Activated B cell treated with CpG ODN at 0.5 μM for 24 hours (primary cell): ENCODE measurements at regions not wholly inside any gene's neighbourhood (a gene's known extent, or its start where the extent isn't known, plus 50 kb on each side); places are given as distances from the start of the nearest gene placed in this dataset.

ENCODE experiments used
- ATAC-seq: fragments of 200-7000 bp; cut with Tn5 transposase; one replicate; pipeline ENCODE4 v1.10.0; 2021; ENCODE audit warnings: low read depth, mild to moderate bottlenecking, moderate library complexity
- CTCF ChIA-PET: fragments of 350-600 bp; sonication (Branson Sonifier 250); formaldehyde crosslinking; loops from one replicate; lab custom pipeline; 2021; ENCODE audit warnings: antibody characterized with exemption; lab: Charles Lee
- POLR2A ChIA-PET: fragments of 350-600 bp; sonication (Branson Sonifier 250); formaldehyde crosslinking; loops from one replicate; lab custom pipeline; 2021; ENCODE audit warnings: antibody characterized with exemption; lab: Charles Lee
- DNase-seq: peaks from one replicate; pipeline ENCODE4 v3.0.0; 2022
- H3K27ac Mint-ChIP-seq: one replicate; pipeline ENCODE4 v1.8.0; 2020; ENCODE audit warnings: mixed read lengths
- H3K27me3 Mint-ChIP-seq: one replicate; pipeline ENCODE4 v1.8.0; 2021; ENCODE audit warnings: mixed read lengths
- H3K36me3 Mint-ChIP-seq: one replicate; pipeline ENCODE4 v1.8.0; 2021; ENCODE audit warnings: low read depth, mixed read lengths
- H3K4me1 Mint-ChIP-seq: one replicate; pipeline ENCODE4 v1.8.0; 2021; ENCODE audit warnings: mixed read lengths
- H3K4me3 Mint-ChIP-seq: one replicate; pipeline ENCODE4 v1.8.0; 2020; ENCODE audit warnings: mild to moderate bottlenecking, mixed read lengths
- H3K9me3 Mint-ChIP-seq: one replicate; pipeline ENCODE4 v1.8.0; 2020; ENCODE audit warnings: mixed read lengths
- intact Hi-C: fragments of 100-400 bp; cut with micrococcal nuclease; formaldehyde crosslinking; loops from one replicate; pipeline ENCODE4 v1.15.1; 2024
- TF ChIP-seq, protein P1 (sequence below): fragments of 200-600 bp; IDR thresholded peaks from one replicate; pipeline ENCODE4 v1.8.0; 2022; ENCODE audit warnings: antibody characterized with exemption, mild to moderate bottlenecking

DNA sequence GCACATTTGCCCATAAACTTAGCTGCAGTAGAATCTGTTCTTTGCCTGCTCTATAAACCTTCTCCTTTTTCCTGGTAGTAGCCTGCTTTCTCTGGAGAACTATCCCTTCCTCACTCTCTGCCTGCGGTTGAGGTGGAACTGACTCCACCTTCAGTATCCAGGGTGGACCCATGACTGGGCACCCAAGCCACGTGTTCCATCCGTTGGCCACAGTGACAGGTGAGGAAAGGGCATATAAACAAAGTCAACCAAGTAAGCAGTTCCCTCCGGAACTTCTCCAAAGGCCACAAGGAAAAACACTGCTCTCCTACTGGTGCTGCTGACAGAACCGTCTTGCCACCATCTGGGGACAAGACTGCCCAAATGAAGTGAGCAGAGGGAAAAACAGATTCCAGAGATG, 218.8 kb downstream of the TFAP2A start:
- no peaks in the 10 kb centered on the region for H3K4me1 Mint-ChIP-seq
- intact Hi-C loops = no loop called here
- no peak for DNase-seq
- no peak for ATAC-seq
- ChIA-PET POLR2A (no interaction called here), CTCF (no interaction called here)
- H3K9me3 Mint-ChIP-seq = peaks cover 4% of the 10 kb centered on the region
- TF ChIP-seq, protein P1, sequence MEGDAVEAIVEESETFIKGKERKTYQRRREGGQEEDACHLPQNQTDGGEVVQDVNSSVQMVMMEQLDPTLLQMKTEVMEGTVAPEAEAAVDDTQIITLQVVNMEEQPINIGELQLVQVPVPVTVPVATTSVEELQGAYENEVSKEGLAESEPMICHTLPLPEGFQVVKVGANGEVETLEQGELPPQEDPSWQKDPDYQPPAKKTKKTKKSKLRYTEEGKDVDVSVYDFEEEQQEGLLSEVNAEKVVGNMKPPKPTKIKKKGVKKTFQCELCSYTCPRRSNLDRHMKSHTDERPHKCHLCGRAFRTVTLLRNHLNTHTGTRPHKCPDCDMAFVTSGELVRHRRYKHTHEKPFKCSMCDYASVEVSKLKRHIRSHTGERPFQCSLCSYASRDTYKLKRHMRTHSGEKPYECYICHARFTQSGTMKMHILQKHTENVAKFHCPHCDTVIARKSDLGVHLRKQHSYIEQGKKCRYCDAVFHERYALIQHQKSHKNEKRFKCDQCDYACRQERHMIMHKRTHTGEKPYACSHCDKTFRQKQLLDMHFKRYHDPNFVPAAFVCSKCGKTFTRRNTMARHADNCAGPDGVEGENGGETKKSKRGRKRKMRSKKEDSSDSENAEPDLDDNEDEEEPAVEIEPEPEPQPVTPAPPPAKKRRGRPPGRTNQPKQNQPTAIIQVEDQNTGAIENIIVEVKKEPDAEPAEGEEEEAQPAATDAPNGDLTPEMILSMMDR = no peak
- no peaks in the 10 kb centered on the region for H3K27me3 Mint-ChIP-seq
- no peaks in the 10 kb centered on the region for H3K36me3 Mint-ChIP-seq
- H3K27ac Mint-ChIP-seq = no peak overlapping the region
- no peak overlapping the region for H3K4me3 Mint-ChIP-seq

DNA sequence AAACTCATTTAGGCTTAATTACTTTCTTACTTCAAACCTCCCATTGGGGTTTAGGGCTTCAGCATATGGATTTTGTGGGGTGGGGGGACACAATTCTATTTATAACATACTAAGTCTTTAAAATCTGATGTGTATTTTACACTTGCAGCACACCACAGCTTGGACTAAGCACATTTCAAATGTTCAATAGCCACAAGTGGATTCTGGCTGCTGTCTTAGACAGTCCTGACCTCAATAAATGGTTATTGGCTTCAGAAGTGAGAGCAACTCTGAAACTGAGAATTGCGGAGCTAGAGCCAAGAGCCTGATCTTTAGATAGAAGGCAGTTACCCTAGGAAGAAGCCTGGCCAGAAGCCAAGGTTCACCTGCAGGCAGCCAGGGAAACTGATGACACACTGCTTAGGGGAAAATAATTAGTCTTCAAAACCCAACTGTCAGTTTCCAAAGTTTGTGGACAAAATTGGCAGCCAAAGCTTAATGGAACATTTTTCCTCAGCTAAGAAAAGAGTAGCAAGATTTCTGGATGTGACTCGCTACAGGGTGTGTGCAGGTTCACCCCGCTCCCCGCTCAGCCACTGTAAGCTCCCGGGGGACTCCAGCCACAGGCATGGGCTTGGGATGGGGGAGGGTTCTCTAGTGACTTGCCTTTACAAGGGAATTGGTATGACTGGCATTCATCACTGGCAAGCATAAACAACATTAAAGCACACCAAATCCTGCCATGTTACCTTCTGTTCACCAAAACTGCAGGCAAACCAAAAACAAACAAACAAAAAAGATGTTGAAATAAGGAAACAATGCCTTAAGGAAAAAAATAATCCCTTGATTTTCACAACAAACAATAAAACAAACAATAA, 219.8 kb downstream of the TFAP2A start:
- Mint-ChIP-seq H3K4me3 (no peak overlapping the region), H3K36me3 (no peaks in the 10 kb centered on the region), H3K27me3 (no peaks in the 10 kb centered on the region), H3K9me3 (no peaks in the 10 kb centered on the region), H3K4me1 (no peaks in the 10 kb centered on the region), H3K27ac (no peak overlapping the region)
- CTCF ChIA-PET = no interaction called here
- TF ChIP-seq, protein P1 = no peak
- intact Hi-C loops = no loop called here
- POLR2A ChIA-PET = no interaction called here
- DNase-seq (no peak), ATAC-seq (no peak)

DNA sequence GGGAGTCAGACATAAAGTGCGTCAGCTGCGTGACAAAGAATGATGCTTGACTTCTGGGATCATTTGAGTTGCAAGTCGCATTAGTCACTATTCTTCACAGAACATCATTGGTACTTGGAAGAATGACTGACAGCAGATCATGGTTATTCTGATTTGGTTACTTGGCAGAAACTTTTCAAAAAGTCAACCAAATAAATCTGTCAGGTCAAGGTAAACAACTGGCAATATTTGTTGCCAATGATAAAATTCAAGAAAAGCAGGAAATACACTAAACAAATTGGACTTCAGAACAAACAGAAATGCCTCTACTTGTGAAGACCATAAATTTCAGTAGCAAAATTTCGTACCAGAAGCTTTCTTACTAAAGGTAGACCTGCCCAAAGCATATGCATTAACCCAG, 221.6 kb downstream of the TFAP2A start:
- ATAC-seq = no peak
- no peak for DNase-seq
- no peaks in the 10 kb centered on the region for H3K4me1 Mint-ChIP-seq
- H3K4me3 Mint-ChIP-seq = no peak overlapping the region
- intact Hi-C loops = no loop called here
- H3K27ac Mint-ChIP-seq = no peak overlapping the region
- TF ChIP-seq, protein P1 = no peak
- no peaks in the 10 kb centered on the region for H3K27me3 Mint-ChIP-seq
- CTCF ChIA-PET = no interaction called here
- POLR2A ChIA-PET = no interaction called here
- no peaks in the 10 kb centered on the region for H3K9me3 Mint-ChIP-seq
- no peaks in the 10 kb centered on the region for H3K36me3 Mint-ChIP-seq

DNA sequence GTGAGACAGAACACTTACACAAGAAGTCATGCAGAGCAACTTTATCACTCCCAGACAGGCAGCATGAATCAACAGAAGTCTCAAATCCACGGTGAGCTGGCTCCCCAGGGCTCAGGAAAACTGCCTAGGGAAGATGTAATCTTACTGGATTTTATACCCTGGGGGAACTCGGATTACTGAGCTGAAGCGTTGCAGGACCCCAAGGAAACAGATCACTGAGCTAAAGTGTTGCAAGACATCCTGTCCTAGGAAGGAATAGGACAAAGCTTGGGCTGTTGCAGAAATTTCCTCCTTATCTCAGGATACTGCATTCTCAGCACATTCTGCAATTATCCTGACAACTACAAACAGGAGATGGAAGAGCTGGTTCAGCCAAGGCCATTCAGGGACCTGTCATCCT, 224.8 kb downstream of the TFAP2A start:
- POLR2A ChIA-PET = no interaction called here
- CTCF ChIA-PET = no interaction called here
- H3K9me3 Mint-ChIP-seq = no peaks in the 10 kb centered on the region
- DNase-seq = no peak
- no peak overlapping the region for H3K27ac Mint-ChIP-seq
- no peaks in the 10 kb centered on the region for H3K36me3 Mint-ChIP-seq
- H3K4me1 Mint-ChIP-seq = no peaks in the 10 kb centered on the region
- H3K4me3 Mint-ChIP-seq = no peak overlapping the region
- TF ChIP-seq, protein P1 = no peak
- H3K27me3 Mint-ChIP-seq = no peaks in the 10 kb centered on the region
- intact Hi-C loops = no loop called here
- ATAC-seq = no peak

DNA sequence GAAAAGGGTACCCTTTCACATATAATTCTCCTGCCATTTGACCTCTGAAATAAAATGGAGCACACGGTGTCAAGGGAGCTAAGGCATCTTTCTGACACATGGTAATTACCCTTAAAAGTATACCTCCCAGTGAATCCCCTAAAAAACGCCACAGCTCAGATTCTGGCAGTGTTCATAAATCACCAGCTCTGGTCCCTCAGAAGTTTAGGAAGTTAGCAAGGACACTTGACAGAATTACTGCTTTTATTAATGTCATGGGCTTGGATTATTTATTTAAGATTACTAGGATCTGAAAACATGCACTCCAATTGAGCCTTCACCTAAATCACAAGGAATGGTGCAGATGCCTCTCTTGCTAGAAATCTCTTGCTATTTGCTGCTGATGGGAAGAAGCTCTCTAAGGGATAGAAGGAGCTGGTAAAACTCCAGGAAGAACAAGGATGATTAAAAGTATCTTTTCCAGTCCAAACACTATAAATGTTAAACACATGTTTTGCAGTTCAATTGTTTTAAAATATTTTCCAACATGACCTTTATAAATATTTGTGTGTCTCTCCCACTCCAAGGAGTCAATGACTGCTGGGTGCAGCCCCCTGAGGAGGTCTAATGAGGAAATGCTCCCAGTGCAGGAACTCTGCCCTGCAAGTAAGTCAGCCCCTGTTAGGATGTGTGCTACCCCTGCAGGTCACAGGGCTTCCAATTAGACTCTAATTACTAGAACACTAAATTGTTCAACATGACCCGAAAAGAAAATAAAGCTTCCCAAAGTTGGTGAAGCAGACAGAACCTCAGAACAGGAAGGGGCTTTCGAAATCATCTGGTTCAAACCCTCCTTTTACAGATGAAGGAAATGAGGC, 230.3 kb downstream of the TFAP2A start:
- Mint-ChIP-seq H3K9me3 (peaks cover 2% of the 10 kb centered on the region), H3K4me1 (no peaks in the 10 kb centered on the region), H3K27me3 (no peaks in the 10 kb centered on the region), H3K36me3 (no peaks in the 10 kb centered on the region), H3K27ac (no peak overlapping the region), H3K4me3 (no peak overlapping the region)
- DNase-seq (no peak), ATAC-seq (no peak)
- TF ChIP-seq, protein P1 = no peak
- intact Hi-C loops = no loop called here
- ChIA-PET CTCF (no interaction called here), POLR2A (no interaction called here)
